H1 (cell line): ENCODE measurements at regions not wholly inside any gene's neighbourhood (a gene's known extent, or its start where the extent isn't known, plus 50 kb on each side); places are given as distances from the start of the nearest gene placed in this dataset.

Experiments
- CHD7 ChIP-seq: fragments of 300-600 bp; sonication (generic); IDR thresholded peaks from 2 replicates; pipeline ENCODE4 v1.7.1; 2012; ENCODE audit warnings: low read length, moderate library complexity, mild to moderate bottlenecking, inconsistent platforms; ENCODE audit not compliant: insufficient replicate concordance

GRCh38 chr12:28987538-28988324 lies 161.3 kb upstream of the FAR2 start (continued):
- no peak for TF ChIP-seq CHD7
